Astrocyte of the cerebellum (primary cell): ENCODE measurements at regions not wholly inside any gene's neighbourhood (a gene's known extent, or its start where the extent isn't known, plus 50 kb on each side); places are given as distances from the start of the nearest gene placed in this dataset.

Experiments
- DNase-seq: peaks from one replicate; pipeline ENCODE4 v3.0.0-alpha.2; 2011; ENCODE audit warnings: low read depth
- H3K4me3 ChIP-seq: 2 replicates; pipeline ENCODE4 v1.5.1; 2011; ENCODE audit warnings: mild to moderate bottlenecking, low read depth, low read length, moderate library complexity
- in situ Hi-C: cut with HindIII; loops from 2 replicates; pipeline ENCODE4 v1.10.0; 2017; ENCODE audit warnings: low sequenced_read_pairs
- TF ChIP-seq, protein P1 (sequence below): IDR thresholded peaks from 2 replicates; pipeline ENCODE4 v1.5.1; 2012; ENCODE audit warnings: low read length, low read depth, moderate library complexity, mild to moderate bottlenecking; ENCODE audit errors: missing control alignments

DNA sequence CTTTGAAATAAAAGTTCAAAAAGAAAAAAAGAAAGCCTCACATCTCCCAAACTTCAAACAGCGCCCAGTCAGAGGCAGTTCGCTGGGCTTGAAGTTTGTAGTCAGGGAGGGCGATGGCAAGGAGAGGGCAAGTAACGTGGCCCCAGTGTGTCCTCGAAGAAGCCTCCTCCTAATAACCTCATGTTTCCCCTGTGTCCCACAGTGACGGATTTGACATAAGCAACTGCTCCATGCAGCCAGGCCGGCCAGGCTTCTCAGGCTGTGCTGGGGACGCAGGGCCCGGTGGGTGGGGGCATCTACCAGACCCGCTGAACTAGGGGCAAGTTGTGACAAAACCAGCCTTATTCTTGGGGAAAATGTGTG lies 172.2 kb downstream of the ERCC6L2 start:
- TF ChIP-seq, protein P1, sequence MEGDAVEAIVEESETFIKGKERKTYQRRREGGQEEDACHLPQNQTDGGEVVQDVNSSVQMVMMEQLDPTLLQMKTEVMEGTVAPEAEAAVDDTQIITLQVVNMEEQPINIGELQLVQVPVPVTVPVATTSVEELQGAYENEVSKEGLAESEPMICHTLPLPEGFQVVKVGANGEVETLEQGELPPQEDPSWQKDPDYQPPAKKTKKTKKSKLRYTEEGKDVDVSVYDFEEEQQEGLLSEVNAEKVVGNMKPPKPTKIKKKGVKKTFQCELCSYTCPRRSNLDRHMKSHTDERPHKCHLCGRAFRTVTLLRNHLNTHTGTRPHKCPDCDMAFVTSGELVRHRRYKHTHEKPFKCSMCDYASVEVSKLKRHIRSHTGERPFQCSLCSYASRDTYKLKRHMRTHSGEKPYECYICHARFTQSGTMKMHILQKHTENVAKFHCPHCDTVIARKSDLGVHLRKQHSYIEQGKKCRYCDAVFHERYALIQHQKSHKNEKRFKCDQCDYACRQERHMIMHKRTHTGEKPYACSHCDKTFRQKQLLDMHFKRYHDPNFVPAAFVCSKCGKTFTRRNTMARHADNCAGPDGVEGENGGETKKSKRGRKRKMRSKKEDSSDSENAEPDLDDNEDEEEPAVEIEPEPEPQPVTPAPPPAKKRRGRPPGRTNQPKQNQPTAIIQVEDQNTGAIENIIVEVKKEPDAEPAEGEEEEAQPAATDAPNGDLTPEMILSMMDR: no peak
- in situ Hi-C loops: no loop called here
- no peak overlapping the region for H3K4me3 ChIP-seq
- DNase-seq: no peak

DNA sequence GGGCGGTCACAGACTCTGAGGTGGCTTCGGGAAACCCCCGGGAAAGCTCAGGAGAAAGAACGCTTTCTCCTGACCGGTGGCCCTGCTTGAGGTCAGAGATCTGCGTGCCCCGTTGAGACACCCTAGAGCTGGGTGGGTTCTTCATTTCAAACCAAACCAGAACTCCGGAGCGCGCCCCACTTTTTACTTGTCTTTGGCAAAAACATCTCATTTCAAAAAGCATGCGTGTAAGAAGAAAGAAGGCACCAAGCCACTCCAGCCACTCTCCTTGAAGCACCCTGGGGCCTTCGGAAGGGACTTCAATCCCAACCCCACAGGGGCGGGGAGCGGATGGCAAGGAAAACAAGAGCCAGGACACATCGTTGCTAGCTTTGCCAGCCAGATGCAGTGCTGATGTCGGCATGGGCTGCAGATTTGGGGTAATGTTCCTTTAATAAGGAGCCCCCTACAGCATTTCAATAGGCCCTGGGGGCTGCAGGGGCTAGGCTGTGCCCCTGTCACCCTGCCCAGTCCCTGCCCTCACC lies 171.7 kb downstream of the ERCC6L2 start:
- in situ Hi-C loops: no loop called here
- H3K4me3 ChIP-seq: no peak overlapping the region
- no peak for DNase-seq
- TF ChIP-seq, protein P1: no peak

DNA sequence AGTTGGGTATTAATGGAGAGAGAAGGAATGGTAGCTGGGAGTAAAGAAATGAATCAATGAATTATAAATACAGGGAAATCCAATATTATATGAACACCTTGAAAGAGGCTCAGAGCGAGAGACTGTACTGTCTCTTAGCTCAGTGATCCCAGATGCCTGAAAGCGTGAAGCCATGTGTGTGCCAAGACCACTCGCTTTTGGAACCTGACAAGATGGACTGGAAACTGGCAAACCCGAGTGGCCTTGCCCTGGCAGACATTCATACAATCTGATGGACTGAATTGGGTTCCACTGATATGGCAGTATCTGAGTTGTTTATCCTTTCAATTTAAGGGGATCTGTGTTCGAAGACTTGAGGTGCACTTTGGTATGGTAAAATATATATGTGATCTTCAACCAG lies 170.3 kb downstream of the ERCC6L2 start:
- in situ Hi-C loops: no loop called here
- TF ChIP-seq, protein P1: no peak
- H3K4me3 ChIP-seq: no peak overlapping the region
- no peak for DNase-seq

DNA sequence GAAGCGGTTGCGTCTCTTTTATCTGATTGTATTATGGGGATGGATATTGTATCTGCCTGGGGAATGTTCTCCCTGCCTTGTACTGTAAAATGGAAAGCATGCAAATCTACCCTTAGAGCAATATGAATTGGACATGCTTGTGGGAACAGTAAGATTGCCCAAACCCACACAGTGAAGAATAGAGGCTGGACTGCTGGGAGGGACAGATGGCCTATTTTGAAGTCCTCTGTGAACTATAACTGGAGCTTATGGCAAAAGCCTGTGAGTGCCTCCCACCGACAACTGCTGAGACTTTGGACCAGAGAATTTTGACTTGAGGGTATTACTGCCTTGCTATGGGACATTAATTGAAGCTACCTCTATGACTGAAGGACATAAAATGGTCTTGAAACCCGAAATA lies 168.9 kb downstream of the ERCC6L2 start:
- H3K4me3 ChIP-seq: no peak overlapping the region
- in situ Hi-C loops: no loop called here
- TF ChIP-seq, protein P1: no peak
- DNase-seq: no peak

DNA sequence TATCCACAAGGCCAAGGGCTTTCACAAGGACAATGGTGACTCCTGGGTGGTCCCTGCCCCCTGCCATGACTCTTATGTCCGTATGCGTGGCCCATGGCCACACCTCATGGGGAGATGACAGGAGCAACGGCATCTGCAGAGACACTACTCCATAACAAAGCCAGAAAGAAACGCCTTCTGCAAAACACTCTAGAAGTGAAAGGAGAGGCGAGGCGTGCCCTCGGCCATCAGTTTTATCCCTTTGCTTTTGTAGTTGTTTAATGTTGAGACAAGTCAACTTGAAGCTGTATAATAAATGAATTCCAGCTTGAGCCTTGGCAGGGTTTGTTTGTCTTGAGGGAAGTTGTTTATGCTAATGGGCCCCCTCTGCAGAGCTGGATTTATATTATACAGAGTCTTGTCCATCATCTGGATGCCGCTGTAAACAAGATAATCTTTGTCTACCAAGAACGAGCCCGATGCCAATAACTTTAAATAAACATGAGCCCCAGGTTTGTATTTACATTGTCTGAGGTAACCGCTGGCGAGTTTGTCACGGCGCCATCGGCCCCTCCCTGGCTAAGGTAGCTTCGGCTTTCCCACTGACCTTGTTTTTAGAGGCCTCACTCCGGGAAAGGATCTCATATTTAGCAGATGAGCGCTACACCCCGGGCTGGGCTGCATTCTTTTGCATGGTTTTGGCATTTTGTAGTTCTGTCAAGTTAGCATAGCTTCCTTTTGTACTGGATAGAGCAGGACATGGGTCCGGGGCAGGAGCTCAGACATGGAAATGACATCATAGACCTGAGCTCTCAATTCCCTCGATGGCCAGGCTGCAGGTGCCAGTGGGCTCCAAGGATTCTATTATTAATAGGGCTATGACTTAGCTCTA lies 165.3 kb downstream of the ERCC6L2 start:
- TF ChIP-seq, protein P1: no peak
- DNase-seq: no peak
- in situ Hi-C loops: no loop called here
- no peak overlapping the region for H3K4me3 ChIP-seq

DNA sequence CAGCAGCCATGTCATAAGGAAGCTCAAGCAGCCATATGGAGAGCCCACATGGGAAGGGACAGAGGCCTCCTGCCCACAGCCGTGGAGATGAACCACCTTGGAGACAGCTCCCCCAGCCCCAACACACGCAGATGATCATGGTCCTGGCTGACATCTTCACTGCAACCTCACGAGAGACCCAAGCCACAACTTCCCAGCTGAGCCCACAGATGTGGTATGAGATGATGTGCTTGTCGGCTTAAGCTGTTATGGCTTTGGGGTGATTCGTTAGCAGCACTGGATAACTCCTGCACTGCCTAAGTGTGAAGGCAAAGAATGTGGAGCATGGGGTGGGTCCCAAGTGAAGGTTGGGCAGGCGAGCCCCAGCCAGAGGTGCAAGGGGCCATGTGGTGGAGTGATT lies 163.4 kb downstream of the ERCC6L2 start:
- no peak for DNase-seq
- in situ Hi-C loops: no loop called here
- TF ChIP-seq, protein P1: no peak
- H3K4me3 ChIP-seq: no peak overlapping the region
